AG04449 (cell line): ENCODE measurements at regions not wholly inside any gene's neighbourhood (a gene's known extent, or its start where the extent isn't known, plus 50 kb on each side); places are given as distances from the start of the nearest gene placed in this dataset.

Experiments
- CTCF ChIA-PET: fragments of 350-600 bp; formaldehyde crosslinking; extraction: SDS; loops from one replicate; lab custom pipeline; 2021; ENCODE audit warnings: antibody characterized with exemption; lab: Yijun Ruan, JAX
- POLR2A ChIA-PET: fragments of 400-600, 350-600 bp; formaldehyde crosslinking; extraction: SDS; loops from one replicate; lab custom pipeline; 2020; ENCODE audit warnings: antibody characterized with exemption, inconsistent platforms; lab: Yijun Ruan, JAX
- DNase-seq: peaks from one replicate; pipeline ENCODE4 v3.0.0-alpha.2; 2010; ENCODE audit warnings: low read depth, low spot score
- H3K4me3 ChIP-seq: 2 replicates; pipeline ENCODE4 v1.5.1; 2011; ENCODE audit warnings: low read depth, mild to moderate bottlenecking, control low read depth, low read length
- TF ChIP-seq, protein P1 (sequence below): IDR thresholded peaks from one replicate; pipeline ENCODE4 v1.5.1; 2011; ENCODE audit warnings: mild to moderate bottlenecking, moderate library complexity, low read length, control low read depth, inconsistent platforms; ENCODE audit not compliant: insufficient read depth; ENCODE audit errors: missing control alignments

DNA sequence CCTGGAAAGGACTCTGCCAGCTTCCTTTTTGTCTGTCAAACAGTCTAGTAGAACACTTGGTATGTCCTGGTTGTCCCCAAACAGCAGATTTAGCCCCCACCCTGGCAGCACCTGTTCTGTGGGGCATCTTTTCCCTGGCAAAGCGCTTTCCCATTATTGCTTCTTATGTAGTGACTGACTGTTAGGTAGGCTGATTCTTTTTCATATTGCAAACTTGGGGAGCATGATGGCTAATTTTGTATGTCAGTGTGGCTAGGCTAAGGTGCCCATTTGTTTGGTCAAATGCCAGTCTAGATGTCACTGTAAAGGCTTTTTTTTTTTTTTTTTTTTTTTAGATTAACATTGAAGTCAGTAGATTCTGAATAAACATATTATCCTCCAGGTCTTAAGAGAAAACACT, 140.2 kb downstream of the MYCN start:
- TF ChIP-seq, protein P1, sequence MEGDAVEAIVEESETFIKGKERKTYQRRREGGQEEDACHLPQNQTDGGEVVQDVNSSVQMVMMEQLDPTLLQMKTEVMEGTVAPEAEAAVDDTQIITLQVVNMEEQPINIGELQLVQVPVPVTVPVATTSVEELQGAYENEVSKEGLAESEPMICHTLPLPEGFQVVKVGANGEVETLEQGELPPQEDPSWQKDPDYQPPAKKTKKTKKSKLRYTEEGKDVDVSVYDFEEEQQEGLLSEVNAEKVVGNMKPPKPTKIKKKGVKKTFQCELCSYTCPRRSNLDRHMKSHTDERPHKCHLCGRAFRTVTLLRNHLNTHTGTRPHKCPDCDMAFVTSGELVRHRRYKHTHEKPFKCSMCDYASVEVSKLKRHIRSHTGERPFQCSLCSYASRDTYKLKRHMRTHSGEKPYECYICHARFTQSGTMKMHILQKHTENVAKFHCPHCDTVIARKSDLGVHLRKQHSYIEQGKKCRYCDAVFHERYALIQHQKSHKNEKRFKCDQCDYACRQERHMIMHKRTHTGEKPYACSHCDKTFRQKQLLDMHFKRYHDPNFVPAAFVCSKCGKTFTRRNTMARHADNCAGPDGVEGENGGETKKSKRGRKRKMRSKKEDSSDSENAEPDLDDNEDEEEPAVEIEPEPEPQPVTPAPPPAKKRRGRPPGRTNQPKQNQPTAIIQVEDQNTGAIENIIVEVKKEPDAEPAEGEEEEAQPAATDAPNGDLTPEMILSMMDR = no peak
- POLR2A ChIA-PET = no interaction called here
- H3K4me3 ChIP-seq = no peak overlapping the region
- no peak for DNase-seq
- CTCF ChIA-PET = no interaction called here

DNA sequence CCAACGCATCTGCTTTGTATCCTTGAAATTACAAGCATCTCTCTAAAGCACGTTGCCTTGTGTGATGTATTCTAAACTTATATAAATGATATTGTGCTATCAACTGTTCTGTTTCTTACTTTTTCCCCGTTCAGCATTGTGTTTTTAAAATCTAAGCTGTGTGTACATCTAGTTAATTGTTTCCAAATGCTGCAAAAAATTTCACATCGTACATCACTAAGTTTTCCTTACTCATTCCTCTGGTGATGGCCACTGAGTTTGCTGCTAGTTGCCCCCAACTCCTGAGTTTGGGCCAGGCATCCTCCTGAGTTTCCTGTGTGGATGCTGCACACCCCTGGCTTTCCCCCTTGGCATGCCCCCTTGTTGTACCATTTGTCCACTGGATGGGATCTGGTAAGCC, 139.7 kb downstream of the MYCN start:
- TF ChIP-seq, protein P1 = no peak
- ChIA-PET POLR2A (no interaction called here), CTCF (no interaction called here)
- no peak overlapping the region for H3K4me3 ChIP-seq
- DNase-seq = no peak

DNA sequence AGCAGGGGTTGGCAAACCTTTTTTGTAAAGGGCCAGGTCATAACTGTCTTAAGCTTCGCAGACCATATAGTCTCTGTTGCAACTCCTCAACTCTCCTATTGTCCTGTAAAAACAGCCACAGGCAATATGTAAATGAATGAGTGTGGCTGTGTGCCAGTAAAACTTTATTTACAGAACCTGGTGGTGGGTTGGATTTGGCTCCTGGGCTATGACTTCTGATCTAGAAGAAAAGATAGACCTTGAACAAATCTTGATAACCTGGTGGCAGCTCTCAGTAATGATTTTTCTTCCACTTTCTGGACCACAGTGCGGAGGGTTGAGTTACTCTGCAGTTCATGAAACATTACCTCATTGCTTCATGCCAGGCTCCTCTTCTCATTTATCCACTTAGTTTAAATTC, 139.3 kb downstream of the MYCN start:
- ChIA-PET POLR2A (no interaction called here), CTCF (no interaction called here)
- no peak overlapping the region for H3K4me3 ChIP-seq
- DNase-seq = no peak
- TF ChIP-seq, protein P1 = no peak

DNA sequence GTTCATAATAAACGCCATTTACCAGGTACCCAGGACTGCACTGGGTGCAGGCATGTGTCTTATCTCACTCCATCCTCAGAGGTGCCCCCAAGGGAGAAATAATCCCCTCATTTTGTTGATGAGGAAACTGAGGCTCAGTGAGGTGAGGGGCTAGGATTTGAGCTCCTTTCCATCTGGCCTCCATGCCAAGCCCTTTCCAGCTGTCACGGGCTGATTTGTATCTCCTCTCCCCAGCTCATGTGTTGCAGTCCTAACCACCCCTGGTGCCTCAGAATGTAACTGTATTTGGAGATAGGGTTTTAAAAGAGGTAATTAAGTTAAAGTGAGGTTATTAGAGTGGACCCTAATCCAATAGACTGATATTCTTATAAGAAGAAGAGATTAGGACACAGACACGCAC, 137.3 kb downstream of the MYCN start:
- TF ChIP-seq, protein P1 = no peak
- ChIA-PET CTCF (no interaction called here), POLR2A (no interaction called here)
- DNase-seq = no peak
- H3K4me3 ChIP-seq = no peak overlapping the region

DNA sequence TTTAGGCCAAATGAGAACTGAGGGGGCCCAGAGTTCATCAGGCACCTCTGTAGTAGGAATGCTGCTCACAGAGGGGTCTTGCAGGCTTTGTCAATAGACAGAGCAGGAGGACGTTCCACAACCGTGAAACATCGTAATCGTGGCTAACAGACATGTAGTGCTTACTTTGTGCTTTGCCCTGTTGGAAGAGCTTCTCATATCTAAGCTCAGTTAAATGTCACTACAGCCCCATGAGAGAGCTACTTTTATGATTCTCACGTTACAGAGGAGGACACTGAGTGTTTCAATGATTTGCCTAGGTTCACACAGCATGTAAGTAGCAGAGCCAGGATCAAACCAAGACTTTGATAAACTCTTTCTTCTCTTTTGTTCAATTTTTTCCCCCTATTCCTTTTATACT, 136.6 kb downstream of the MYCN start:
- DNase-seq = no peak
- TF ChIP-seq, protein P1 = no peak
- no peak overlapping the region for H3K4me3 ChIP-seq
- CTCF ChIA-PET = no interaction called here
- POLR2A ChIA-PET = no interaction called here

DNA sequence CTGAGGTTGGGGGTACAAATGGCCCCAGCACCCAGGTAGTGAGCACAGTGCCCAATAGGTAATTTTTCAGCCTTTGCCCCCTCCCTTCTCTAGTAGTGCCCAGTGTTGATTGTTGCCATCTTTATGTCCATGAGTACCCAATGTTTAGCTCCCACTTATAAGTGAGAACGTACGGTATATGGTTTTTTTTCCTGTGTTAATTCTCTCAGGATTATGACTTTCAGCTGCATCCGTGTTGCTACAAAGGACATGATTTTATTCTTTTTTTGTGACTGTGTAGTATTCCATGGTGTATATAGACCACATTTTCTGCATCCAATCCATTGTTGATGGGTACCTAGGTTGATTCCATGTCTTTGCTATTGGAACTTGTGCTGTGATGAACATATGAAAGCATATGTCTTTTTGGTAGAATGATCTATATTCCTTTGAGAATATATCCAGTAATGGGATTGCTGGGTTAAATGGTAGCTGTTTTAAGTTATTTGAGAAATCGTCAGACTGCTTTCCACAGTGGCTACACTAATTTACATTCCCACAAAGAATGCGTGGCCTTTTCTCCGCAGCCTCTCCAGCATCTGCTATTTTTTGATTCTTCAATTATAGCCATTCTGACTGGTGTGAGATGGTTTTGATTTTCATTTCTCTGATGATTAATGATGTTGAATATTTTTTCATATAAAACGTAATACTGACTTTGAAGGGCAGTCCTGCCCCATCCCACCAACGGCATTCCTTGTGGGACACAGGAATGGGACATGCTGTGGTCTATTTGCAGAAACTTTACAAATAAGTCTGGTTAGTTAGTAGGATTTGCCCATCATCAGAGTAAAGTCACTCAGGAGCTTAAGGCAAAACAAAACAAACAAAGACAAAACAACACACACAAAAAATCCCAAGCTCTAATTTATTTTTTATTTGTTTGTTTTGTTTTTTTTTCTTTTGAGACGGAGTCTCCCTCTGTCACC, 135.0 kb downstream of the MYCN start:
- DNase-seq = no peak
- TF ChIP-seq, protein P1 = no peak
- POLR2A ChIA-PET = no interaction called here
- H3K4me3 ChIP-seq = no peak overlapping the region
- CTCF ChIA-PET = no interaction called here
